ENCODE measurements at regions not wholly inside any gene's neighbourhood (a gene's known extent, or its start where the extent isn't known, plus 50 kb on each side); places are given as distances from the start of the nearest gene placed in this dataset.
"Not testable (repeated sequence)": the region's sequence is repeated elsewhere in the genome, so short reads cannot be mapped to it uniquely, and the experiment has no call there.

DNA sequence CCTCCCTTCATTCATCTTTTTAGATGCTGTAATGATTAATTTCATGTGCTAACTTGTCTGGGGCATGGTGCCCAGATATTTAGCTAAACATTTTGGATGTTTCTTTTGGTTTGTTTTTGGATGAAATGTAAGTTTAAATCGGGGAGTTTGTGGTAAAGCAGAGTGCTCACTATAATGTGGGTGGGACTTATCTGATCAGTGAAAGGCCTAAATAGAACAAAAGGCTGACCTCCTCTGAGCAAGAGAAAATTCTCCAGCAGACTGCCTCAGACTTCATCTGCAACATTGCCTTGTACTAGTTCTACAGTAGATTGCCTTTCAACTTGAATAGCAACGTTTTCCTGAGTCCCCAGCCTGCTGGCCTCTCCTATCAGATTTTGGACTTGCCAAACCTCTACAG is 183.6 kb downstream of the S1PR1 start:
- DNase-seq (ENCODE audit: low read depth), result no peak

DNA sequence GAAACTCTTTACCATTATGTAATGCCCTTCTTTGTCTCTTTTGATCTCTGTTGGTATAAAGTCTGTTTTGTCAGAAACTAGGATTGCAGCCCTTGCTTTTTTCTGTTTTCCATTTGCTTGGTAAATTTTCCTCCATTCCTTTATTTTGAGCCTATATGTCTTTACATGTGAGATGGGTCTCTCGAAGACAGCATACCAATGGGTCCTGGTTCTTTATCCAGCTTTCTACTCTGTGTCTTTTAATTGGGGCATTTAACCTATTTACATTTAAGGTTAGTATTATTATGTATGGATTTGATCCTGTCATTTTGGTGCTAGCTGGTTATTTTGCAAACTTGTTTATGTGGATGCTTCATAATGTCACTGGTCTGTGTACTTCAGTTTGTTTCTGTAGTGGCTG is 191.3 kb downstream of the S1PR1 start:
- DNase-seq (ENCODE audit: low read depth), result not testable (repeated sequence)

DNA sequence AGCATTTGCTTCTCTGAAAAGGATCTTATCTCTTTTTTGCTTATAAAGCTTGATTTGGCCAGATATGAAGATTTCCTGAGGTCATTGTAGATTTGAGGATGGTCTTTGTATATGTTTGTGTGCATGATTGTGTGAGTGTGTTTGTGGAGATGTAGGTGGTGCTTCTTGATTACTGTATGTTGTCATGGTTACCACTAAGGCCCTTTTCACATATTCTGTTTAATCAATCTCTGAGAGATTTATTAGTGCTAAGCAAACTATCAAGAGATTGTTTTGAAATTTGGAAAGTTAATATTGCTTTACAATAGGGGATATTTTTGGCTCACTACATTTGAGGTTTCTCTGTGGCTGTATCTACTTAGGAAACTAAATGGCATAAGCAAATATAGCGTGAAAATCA is 191.7 kb downstream of the S1PR1 start:
- DNase-seq (ENCODE audit: low read depth), result no peak

DNA sequence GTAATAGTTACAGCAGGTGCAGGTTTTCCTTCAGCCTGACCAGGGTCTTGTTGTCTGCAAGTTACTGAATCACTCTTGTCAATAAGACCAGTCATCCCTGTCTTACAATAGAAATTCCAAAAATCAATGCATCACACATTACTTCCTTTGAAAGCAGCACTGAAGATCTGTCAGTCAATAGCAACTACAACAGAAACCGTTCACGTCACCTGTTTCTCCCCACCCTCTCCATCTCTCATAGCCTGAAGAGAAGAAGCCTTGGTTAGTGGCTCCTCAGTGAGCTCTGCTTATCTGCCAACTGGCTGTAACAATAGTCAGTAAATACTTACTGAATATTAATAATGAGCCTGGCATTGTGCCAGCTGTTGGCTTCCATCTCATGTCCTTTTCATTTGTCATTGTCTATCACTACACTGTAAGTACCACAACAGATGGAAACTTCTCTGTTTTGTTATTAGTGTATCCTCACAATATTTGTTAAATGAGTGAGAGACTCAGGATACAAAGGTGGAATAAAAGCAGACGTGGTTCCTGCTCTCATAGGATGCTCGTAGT is 195.2 kb downstream of the S1PR1 start:
- DNase-seq (ENCODE audit: low read depth), result no peak

DNA sequence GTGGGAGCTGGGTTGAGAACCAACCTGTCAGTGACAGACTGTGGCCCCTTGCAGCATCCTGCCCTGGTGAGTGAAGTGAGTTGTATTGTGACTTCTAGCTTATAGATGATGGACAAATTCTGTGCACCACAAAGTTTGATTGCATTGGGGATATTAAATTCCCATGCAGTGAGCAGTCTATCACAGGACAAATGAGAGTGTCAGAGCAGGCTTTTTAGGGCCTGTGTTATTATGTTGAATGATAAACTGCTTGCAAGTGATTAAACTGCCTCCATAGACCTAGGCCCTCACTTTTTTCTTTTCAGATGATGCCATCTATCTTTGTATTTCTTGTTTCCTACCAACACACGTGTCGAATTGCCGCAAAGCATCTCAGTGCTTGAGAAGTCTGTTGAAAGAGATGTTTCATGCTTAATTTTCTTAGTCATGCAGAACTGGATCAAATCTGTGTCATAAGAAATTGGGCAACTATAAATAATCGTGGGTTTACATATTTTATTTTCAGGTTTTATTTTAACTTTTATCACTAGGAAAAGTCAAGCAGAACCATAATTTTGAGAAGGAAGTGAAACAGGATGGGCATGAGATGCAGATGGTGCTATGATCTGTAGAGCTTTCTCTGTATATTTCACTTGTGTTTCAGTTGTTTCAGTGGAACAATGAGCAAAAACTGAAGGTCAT is 199.2 kb downstream of the S1PR1 start:
- no peak for DNase-seq (ENCODE audit: low read depth)

DNA sequence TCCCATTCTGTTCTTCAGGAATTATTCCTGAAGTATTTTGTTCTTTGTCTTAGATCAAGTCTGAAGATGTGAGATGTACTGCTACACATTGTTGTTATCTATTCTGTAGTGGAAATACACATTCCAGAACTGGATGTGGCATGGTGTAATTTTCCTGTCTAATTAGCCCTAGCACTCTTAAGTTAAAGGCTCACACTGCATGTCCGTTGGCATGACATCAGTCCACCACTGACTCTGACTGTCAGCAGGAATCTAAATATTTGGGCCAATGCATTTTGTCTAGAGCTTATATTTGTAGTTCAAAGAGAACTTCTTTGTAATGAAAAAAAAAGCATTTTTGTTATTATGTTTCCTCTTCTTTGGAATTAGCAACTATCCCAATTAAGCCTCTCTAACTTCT is 201.0 kb downstream of the S1PR1 start:
- no peak for DNase-seq (ENCODE audit: low read depth)

DNA sequence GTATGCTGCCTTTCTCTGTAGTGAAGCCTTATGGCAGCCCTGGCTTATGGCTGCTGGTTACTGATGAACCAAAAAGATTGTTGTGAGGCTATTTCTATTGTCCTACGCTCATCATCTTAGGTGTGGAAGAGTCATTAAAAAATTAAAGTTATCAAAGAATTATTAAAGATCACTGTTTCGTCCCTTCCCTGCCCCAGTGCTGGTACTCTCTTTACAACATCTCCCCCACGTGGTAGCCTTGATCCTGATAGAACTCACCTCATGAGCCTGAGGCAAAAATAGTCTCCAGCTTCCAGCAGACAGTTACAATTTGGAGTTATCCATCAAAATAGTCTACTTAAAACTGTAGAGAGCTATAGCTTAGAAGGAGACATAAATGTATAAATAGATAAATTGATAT is 201.5 kb downstream of the S1PR1 start:
- no peak for DNase-seq (ENCODE audit: low read depth)

DNA sequence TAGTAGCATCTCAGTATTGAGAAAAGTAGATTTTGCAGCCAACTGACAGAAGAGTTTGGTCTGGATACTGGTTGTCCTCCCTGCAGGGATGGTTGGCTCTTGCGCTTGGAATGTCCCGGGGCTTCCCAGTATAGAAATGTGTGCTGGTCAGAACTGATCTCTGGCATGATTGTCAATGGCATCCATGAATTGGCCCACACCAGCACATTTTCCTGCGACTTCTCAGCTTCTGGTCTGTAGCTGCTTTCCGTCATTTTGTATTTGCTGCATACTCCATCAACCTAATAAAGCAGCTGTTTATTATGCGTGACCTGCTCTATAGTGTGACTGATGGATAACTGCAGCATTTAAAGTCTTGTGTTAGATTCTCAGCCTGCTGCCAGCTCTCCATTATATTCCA is 203.7 kb downstream of the S1PR1 start:
- DNase-seq (ENCODE audit: low read depth), result no peak

DNA sequence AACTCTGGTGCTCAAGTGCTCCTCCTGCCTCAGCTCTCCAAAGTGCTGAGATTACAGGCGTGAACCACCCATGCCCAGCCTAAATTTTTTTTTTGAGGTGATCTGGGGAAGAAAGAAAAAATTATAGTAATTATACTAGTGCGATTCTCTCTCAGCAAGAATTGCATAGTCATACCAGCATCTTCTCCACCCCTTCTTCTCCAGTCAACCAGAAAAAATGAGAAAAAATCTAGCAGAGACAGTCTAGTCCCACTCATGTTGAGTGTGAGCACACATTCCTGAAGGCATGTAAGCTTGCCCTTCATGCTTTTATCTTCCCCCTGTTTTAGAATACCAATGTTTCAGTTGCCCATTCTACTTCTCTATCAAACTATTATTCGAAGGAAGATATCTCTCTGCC is 207.6 kb downstream of the S1PR1 start:
- DNase-seq (ENCODE audit: low read depth), result no peak

DNA sequence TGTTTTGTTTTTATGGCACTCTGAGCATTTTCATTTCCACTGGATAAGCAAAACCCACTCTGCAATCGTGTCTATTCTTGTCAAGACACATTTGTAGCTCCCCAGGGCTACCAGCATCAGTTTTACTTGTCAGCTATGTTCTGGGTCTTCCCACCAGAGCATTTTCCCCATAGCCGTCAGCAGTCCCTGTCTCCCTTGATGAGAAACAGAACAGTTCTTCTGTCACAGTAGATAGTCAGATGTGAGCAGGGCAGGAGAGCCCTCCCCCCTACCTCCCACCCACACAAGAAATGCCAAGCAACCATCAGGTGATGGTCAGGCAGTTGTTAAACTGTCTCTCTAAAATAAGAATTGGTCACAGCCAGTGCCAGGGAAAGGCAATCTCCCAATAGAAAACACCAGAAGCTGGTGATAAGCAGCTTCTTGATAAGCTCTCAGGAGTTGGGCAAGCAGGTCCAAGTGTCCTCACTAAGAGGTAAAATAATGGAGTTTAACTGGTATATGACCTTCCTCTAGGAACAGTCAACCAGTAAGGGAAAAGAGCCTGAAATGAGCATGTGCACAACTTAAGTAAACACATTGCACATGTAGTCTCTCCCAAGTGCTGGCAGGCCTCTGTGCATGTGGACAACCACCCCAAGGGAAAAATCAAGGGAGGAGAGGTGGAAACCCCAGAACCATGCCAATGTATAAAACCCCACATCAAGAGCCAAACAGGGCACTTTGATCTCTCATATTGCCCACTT is 208.2 kb downstream of the S1PR1 start:
- DNase-seq (ENCODE audit: low read depth), result no peak

DNA sequence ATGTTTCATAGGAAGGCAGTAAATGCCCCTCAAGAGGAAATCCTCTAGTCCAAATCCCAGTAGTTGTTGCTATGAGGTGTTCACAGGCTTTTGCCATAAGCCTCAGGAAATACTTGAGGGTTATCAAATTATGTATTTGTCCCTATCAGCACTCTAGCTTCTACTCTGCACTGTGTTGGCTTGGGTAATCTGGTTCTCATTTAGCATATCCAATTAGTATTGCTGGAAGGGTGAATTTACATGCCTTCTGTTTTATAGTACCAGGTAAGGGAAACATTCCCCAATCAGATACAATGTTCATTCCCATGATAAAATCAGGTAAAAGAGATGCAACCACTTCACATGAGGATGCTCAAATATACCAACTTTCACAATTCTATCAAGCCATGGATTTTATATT is 211.2 kb downstream of the S1PR1 start:
- DNase-seq (ENCODE audit: low read depth), result no peak

DNA sequence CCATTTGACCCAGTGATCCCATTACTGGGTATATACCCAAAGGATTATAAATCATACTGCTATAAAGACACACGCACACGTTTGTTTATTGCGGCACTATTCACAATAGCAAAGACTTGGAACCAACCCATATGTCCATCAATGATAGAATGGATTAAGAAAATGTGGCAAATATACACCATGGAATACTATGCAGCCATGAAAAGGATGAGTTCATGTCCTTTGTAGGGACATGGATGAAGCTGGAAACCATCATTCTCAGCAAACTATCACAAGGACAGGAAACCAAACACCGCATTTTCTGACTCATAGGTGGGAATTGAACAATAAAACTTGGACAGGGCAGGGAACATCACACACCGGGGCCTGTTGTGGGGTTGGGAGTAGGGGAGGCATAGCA is 213.9 kb downstream of the S1PR1 start:
- not testable (repeated sequence) for DNase-seq (ENCODE audit: low read depth)

DNA sequence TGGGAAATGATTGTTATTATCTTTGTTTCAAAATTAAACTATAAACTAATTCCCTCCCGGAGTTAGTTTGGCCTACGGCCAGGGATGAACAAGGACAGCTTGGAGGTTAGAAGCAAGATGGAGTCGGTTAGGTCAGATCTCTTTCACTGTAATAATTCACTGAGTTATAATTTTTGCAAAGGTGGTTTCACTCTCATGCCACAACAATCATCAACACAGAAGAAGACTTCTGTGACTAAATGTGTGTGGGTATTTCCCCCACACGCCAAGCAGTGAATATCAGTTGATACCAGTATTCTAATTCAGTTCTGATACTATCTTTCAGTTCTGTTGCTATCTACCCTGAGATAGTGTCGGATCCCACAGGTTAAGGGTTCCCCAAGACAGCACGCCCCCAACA is 215.1 kb downstream of the S1PR1 start:
- peak; percentile 4 for DNase-seq (ENCODE audit: low read depth)

DNA sequence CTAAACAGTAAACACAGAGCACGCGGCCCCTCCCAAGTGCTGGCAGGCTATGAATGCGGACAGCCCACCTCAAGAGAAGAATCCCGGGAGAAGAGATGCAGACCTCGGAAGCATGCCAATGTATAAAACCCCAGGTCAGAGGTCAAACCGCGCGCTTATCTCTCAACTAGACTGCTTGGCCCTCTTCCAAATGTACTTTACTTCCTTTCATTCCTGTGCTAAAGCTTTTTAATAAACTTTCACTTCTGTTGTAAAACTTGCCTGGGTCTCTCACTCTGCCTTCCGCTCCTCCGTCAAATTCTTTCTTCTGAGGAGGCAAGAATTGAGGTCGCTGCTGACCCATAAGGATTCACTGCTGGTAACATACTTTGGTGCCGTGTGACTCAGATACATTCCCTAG is 216.0 kb downstream of the S1PR1 start:
- DNase-seq (ENCODE audit: low read depth), result no peak

DNA sequence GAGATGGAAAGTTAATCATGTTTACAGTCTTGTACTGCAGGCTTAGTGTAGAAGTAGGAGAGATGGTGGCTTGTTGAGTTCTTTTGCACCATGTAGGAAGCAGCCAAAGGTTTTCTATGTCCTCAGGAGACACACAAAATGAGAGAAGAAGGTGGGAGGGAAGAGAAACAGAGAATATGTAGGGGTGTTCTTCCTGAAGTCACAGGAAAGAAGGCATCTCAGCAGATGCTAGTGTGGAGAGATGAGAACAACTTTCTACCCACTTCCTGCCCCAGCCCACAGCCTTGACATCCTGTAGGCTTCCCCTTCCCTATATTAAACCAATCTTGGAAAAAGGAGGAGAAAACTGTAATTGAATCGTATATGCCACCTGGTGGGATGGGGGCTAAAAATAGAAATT is 217.0 kb downstream of the S1PR1 start:
- no peak for DNase-seq (ENCODE audit: low read depth)

DNA sequence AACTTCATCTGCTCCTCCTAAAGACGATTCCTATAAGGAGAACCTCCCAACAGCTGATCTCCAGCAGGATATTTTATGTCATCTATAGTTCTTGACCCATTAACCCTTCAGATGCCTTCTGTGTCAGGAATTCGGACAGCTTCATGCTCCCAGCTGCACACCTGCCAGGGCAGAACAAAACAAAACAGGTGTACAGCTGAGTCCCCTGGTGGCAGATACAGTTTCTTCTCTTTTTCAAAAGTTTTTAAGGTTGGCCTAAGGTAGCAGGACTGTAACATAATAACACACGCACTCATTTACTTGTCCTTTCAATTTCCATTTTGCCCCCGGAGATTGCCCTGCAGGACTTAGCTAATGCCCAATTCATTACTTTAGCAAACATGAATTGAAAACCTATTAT is 218.3 kb downstream of the S1PR1 start:
- DNase-seq (ENCODE audit: low read depth), result no peak

DNA sequence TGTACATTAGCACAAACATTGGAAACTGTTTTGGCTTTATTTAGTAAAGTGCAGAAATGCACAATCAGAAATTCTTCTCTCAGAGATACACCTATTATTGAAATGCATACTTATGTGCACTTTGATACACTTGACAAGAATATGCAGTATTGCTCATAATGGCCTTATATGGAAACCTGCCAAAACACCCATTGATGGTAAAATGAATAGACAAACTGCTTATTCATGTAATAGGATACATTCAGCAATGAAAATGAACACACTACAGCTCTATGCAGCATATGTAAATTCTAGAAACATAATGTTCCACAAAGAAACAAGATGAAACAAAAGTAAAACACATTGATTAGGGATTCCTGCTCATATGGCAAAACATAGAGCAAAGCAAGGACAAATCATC is 223.9 kb downstream of the S1PR1 start:
- DNase-seq (ENCODE audit: low read depth), result no peak

DNA sequence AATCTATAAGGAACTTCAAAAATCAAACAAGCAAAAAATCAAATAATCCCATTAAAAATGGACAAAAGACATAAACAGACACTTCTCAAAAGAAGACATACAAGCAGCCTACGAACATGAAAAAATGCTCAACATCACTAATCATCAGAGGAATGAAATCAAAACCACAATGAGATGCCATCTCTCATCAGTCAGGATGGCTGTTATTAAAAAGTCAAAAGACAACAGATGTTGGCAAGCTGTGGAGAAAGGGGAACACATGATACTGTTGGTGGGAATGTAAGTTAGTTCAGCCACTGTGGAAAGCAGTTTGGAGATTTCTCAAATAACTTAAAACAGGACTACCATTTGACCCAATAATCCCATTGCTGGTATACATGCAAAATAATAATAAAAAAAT is 226.4 kb downstream of the S1PR1 start:
- no peak for DNase-seq (ENCODE audit: low read depth)

DNA sequence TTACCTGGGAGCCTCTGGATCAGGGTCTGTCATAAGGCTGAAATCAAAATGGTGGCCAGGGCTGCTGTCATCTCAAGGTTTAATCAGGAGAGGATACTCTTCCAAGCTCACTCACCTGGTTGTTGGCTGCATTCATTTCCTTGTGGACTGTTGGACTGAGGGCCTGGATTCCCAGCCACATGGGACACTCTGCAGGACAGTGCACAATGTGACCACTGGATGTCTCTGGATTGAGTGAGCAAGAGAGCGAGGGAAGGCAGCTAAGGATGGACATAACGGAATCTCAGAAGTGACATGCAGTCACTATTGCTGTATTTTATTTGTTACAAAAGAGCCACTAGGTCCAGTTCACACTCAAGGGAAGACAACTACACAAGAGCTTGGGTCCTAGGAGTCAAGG is 229.1 kb downstream of the S1PR1 start:
- no peak for DNase-seq (ENCODE audit: low read depth)

DNA sequence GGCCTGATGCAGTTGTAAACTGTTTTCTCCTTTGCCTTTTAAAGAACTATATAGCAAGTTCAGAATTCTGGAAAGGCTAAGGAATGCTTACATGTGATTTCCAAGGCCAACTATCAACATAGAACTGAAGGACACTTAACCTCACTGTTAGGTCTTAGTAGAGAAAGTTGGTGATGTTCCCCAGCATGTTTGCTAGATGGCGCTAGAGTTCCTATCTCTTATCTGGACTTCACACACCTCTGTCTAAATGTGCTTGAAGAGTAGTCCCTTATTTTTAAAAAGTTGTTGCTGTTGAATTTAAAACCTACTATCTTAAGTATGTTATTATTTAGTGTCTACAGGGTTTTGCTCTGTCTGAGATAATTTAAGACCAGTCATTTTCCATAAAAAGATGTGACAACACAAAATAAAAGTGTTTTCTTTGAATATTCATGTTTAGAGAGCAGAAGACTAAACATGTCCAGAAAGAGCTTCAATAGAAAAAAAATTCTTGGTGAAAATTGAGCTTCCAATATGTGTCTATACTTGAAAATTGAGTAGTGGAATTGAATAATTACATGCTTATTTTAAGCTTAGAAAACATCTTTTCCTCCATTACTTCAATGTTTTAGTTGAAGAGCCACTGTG is 237.3 kb downstream of the S1PR1 start:
- no peak for DNase-seq (ENCODE audit: low read depth)

DNA sequence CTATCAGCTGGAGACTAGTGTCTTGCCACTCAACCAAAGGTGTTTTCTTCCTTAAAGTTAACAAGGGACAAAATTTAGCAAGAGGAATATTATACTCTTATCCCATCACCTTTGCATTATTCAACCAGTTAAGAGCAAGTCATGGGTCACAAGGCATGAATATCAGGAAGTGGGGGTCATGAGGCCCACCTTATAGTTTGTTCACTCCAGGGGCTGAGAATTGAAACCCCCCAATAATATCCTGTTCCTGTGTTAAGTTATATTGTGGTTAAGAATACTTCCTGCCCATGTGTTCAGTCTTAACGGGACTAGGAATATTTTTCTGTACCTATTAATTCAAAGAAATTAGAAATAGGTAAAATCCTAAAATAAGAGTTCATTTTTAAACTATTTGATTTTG is 239.7 kb downstream of the S1PR1 start:
- no peak for DNase-seq (ENCODE audit: low read depth)

DNA sequence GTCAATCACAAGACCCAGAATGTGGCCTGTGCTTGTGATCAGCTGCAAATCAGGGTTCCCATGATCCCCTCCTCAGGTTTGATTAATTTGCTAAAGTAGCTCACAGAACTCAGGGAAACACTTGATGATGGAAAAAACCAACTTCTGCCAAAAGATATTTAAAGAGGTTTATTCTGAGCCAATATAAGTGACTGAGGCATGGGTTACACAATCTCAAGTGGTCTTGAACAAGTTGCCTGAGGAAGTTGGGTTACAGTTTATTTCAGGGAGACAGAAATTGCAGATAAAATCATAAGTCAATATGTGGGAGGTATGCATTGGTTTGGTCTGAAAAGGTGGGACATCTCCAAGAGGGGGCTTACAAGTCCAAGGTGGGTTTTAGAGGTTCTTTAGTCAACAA is 243.1 kb downstream of the S1PR1 start:
- no peak for DNase-seq (ENCODE audit: low read depth)

DNA sequence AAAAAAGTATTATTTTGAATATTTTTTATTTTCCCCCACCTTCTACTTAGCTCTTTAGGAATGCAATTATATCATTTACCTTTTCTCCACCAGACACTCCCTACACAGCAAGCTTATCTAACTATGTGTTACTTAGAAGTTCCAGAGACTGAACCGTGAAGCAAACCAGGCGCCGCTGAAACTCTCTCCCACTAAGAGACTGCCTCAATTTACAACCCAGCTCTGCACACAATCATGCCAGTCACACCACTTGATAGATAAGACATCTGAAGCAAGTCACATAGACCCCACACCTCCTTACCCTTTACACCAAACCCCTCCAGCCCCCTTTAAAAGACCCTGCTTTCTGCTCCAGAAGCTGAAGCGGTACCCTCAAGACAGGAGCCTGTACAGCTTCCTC is 245.5 kb downstream of the S1PR1 start:
- no peak for DNase-seq (ENCODE audit: low read depth)
